PC-3 (cell line): ENCODE measurements at regions not wholly inside any gene's neighbourhood (a gene's known extent, or its start where the extent isn't known, plus 50 kb on each side); places are given as distances from the start of the nearest gene placed in this dataset.

Experiments
- ATAC-seq: fragments of 200-7000 bp; cut with Tn5 transposase; 2 replicates; pipeline ENCODE4 v1.9.1; 2020; ENCODE audit warnings: mild to moderate bottlenecking, moderate library complexity
- BruUV-seq: library from RNA; stranded (reverse); fragments of 400-500 nt; replicated peaks from 2 replicates; lab custom pipeline; 2021; lab: Mats Ljungman, UMichigan
- CTCF ChIA-PET: fragments of 300-600 bp; sonication (Branson Sonifier 250); formaldehyde crosslinking; loops from one replicate; lab custom pipeline; 2022; ENCODE audit warnings: antibody characterized with exemption; lab: Charles Lee
- POLR2A ChIA-PET: fragments of 300-600 bp; sonication (Branson Sonifier 250); formaldehyde crosslinking; loops from one replicate; lab custom pipeline; 2022; ENCODE audit warnings: antibody characterized with exemption; ENCODE audit not compliant: unreplicated experiment; lab: Charles Lee
- DNase-seq: peaks from one replicate; pipeline ENCODE4 v3.0.0-alpha.2; 2015
- H2AFZ ChIP-seq: fragments of 300-600 bp; sonication (generic); 2 replicates; pipeline ENCODE4 v1.6.0; 2016; ENCODE audit warnings: antibody characterized with exemption, low read length
- H3F3A ChIP-seq: fragments of 300-600 bp; sonication (generic); one replicate; pipeline ENCODE4 v1.6.0; 2017; ENCODE audit warnings: antibody characterized with exemption, low read length, control low read depth, mild to moderate bottlenecking; ENCODE audit not compliant: unreplicated experiment
- H3K27ac ChIP-seq: fragments of 300-600 bp; sonication (generic); 2 replicates; pipeline ENCODE4 v1.5.1; 2016; ENCODE audit warnings: mild to moderate bottlenecking, low read length
- H3K27me3 ChIP-seq: fragments of 300-600 bp; sonication (generic); 2 replicates; pipeline ENCODE4 v1.6.1; 2016; ENCODE audit warnings: low read length, mixed read lengths
- H3K36me3 ChIP-seq: fragments of 300-600 bp; sonication (generic); 2 replicates; pipeline ENCODE4 v1.6.1; 2016; ENCODE audit warnings: low read depth, mixed run types, low read length, mixed read lengths
- H3K4me1 ChIP-seq: fragments of 300-600 bp; sonication (generic); 2 replicates; pipeline ENCODE4 v1.5.1; 2016; ENCODE audit warnings: low read length; ENCODE audit not compliant: insufficient read depth
- H3K4me2 ChIP-seq: fragments of 300-600 bp; sonication (generic); 2 replicates; pipeline ENCODE4 v1.6.0; 2016; ENCODE audit warnings: low read length
- H3K4me3 ChIP-seq: fragments of 300-600 bp; sonication (generic); 2 replicates; pipeline ENCODE4 v1.5.1; 2016; ENCODE audit warnings: mild to moderate bottlenecking, low read length, mixed read lengths
- H3K79me2 ChIP-seq: fragments of 300-600 bp; sonication (generic); 2 replicates; pipeline ENCODE4 v1.6.1; 2017; ENCODE audit warnings: low read length, mixed read lengths
- H3K9ac ChIP-seq: fragments of 300-600 bp; sonication (generic); 2 replicates; pipeline ENCODE4 v1.6.0; 2016; ENCODE audit warnings: mild to moderate bottlenecking, low read length
- H3K9me2 ChIP-seq: fragments of 300-600 bp; sonication (generic); replicated peaks from 2 replicates; pipeline ENCODE4 v1.6.1; 2016; ENCODE audit warnings: mixed run types, low read length, mixed read lengths
- H3K9me3 ChIP-seq: fragments of 300-600 bp; sonication (generic); 2 replicates; pipeline ENCODE4 v1.6.1; 2016; ENCODE audit warnings: low read length, mixed read lengths
- H4K20me1 ChIP-seq: fragments of 300-600 bp; sonication (generic); 2 replicates; pipeline ENCODE4 v1.6.1; 2016; ENCODE audit warnings: low read length, mixed read lengths
- CTCF ChIP-seq: fragments of 300-600 bp; sonication (generic); conservative IDR thresholded peaks from 2 replicates; pipeline ENCODE4 v1.5.1; 2017; ENCODE audit warnings: antibody characterized with exemption, low read depth, mild to moderate bottlenecking, low read length
- EZH2 ChIP-seq: fragments of 300-600 bp; sonication (generic); IDR thresholded peaks from one replicate; pipeline ENCODE4 v1.6.1; 2017; ENCODE audit warnings: antibody characterized with exemption, mild to moderate bottlenecking, low read length; ENCODE audit not compliant: unreplicated experiment
- EZH2phosphoT487 ChIP-seq: fragments of 300-600 bp; sonication (generic); IDR thresholded peaks from 2 replicates; pipeline ENCODE4 v1.6.1; 2018; ENCODE audit warnings: mild to moderate bottlenecking, antibody characterized with exemption, low read length, borderline replicate concordance
- intact Hi-C: fragments of 100-400 bp; cut with micrococcal nuclease; formaldehyde crosslinking; loops from 2 replicates; pipeline ENCODE4 v1.9.0; 2023

GRCh38 chr3:19748782-19749447 lies 185.1 kb downstream of the EFHB start:
- Histone ChIP-seq H3K27ac (no peak overlapping the region), H3K9me2 (no peaks in the 10 kb centered on the region), H3K27me3 (peaks cover 6% of the 10 kb centered on the region; the same call in 1 of the 2 replicates), H2AFZ (no peak overlapping the region), H3K9ac (no peak overlapping the region), H3F3A (no peaks in the 10 kb centered on the region), H3K4me2 (no peak overlapping the region), H4K20me1 (no peaks in the 10 kb centered on the region), H3K36me3 (no peaks in the 10 kb centered on the region), H3K79me2 (no peaks in the 10 kb centered on the region), H3K4me1 (no peaks in the 10 kb centered on the region), H3K4me3 (no peak overlapping the region), H3K9me3 (no peaks in the 10 kb centered on the region)
- TF ChIP-seq EZH2phosphoT487 (no peak), CTCF (no peak), EZH2 (no peak)
- no peak for ATAC-seq
- CTCF ChIA-PET: no interaction called here
- intact Hi-C loops: no loop called here
- no peak for DNase-seq
- no TSS peak for BruUV-seq
- POLR2A ChIA-PET: no interaction called here

- ChIA-PET CTCF (no interaction called here), POLR2A (no interaction called here)
- Histone ChIP-seq H3K9me3 (no peaks in the 10 kb centered on the region), H3K4me3 (no peak overlapping the region), H3K4me1 (no peaks in the 10 kb centered on the region), H3K79me2 (no peaks in the 10 kb centered on the region), H3K9ac (no peak overlapping the region), H3K4me2 (no peak overlapping the region), H3K9me2 (no peaks in the 10 kb centered on the region), H4K20me1 (no peaks in the 10 kb centered on the region), H3K36me3 (no peaks in the 10 kb centered on the region), H3F3A (no peaks in the 10 kb centered on the region), H3K27me3 (no peaks in the 10 kb centered on the region; the same call in 1 of the 2 replicates), H2AFZ (no peak overlapping the region), H3K27ac (no peak overlapping the region)
- DNase-seq (no peak), ATAC-seq (no peak)
- intact Hi-C loops: no loop called here
- no TSS peak for BruUV-seq
- TF ChIP-seq EZH2phosphoT487 (no peak), CTCF (no peak), EZH2 (no peak)
Measured at GRCh38 chr3:19744047-19744446, 190.0 kb downstream of the EFHB start.

DNA sequence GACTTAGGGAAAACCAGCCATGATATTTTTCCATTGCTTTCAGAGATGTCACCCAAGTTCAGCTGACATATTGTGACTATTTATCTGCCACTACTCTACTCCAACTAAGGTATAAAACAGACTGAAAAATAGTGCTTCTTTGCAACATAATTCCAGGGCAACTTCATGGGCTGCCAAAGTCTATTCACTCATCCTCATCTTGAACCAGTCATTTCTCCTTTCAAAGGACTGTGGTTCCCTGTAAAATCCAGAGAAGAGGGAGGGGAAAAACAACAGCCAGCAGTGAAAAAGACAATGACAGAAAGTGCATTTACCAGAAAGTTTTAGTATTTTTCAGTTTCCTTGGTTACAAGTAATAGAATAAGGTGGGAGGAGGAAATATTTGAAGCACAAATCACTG lies 191.1 kb downstream of the EFHB start:
- no peaks in the 10 kb centered on the region for H3K4me1 ChIP-seq
- no peaks in the 10 kb centered on the region for H3K9me3 ChIP-seq
- no peaks in the 10 kb centered on the region; the same call in 1 of the 2 replicates for H3K27me3 ChIP-seq
- no peak overlapping the region for H3K9ac ChIP-seq
- no peaks in the 10 kb centered on the region for H3F3A ChIP-seq
- H3K79me2 ChIP-seq: no peaks in the 10 kb centered on the region
- TF ChIP-seq EZH2 (no peak), CTCF (no peak), EZH2phosphoT487 (no peak)
- DNase-seq (no peak), ATAC-seq (no peak)
- ChIA-PET POLR2A (no interaction called here), CTCF (no interaction called here)
- BruUV-seq: no TSS peak
- H3K27ac ChIP-seq: no peak overlapping the region
- H2AFZ ChIP-seq: no peak overlapping the region
- H4K20me1 ChIP-seq: no peaks in the 10 kb centered on the region
- H3K36me3 ChIP-seq: no peaks in the 10 kb centered on the region
- no peaks in the 10 kb centered on the region for H3K9me2 ChIP-seq
- H3K4me3 ChIP-seq: no peak overlapping the region
- intact Hi-C loops: no loop called here
- no peak overlapping the region for H3K4me2 ChIP-seq
